22Rv1 (cell line): ENCODE measurements at regions not wholly inside any gene's neighbourhood (a gene's known extent, or its start where the extent isn't known, plus 50 kb on each side); places are given as distances from the start of the nearest gene placed in this dataset.

ENCODE experiments used
- CTCF ChIP-seq: fragments of 450-650 bp; IDR thresholded peaks from 2 replicates; pipeline ENCODE4 v1.5.1; 2017; ENCODE audit warnings: mild to moderate bottlenecking
- ZFX ChIP-seq: fragments of 450-650 bp; IDR thresholded peaks from 2 replicates; pipeline ENCODE4 v1.6.1; 2017; ENCODE audit warnings: antibody characterized with exemption, borderline replicate concordance

GRCh38 chr6:132082421-132082820 lies 131.2 kb upstream of the CCN2 start:
- TF ChIP-seq CTCF: no peak
- no peak for TF ChIP-seq ZFX
